K562 (cell line): ENCODE measurements at regions not wholly inside any gene's neighbourhood (a gene's known extent, or its start where the extent isn't known, plus 50 kb on each side); places are given as distances from the start of the nearest gene placed in this dataset.

Experiments used
- DACH1 ChIP-seq: fragments of 450-650 bp; IDR thresholded peaks from 2 replicates; pipeline ENCODE4 v1.6.1; 2018; ENCODE audit not compliant: partially characterized antibody
- NFE2L1 ChIP-seq: fragments of 450-650 bp; IDR thresholded peaks from 2 replicates; pipeline ENCODE4 v1.6.1; 2016; ENCODE audit warnings: missing genetic modification characterization, low read depth, mild to moderate bottlenecking, missing compliant biosample characterization, moderate library complexity, borderline replicate concordance
- NFIX ChIP-seq: fragments of 250-450 bp; sonication (Bioruptor Pico); IDR thresholded peaks from 2 replicates; pipeline ENCODE4 v1.4.0; 2020; ENCODE audit warnings: low read depth, mild to moderate bottlenecking, moderate library complexity
- YY1 ChIP-seq, 3 experiments: IDR thresholded peaks; 2 replicates each; pipeline ENCODE4 v1.6.1; 2011; ENCODE audit warnings: low read length in 2 of 3, mild to moderate bottlenecking in 2 of 3, moderate library complexity in 2 of 3, borderline replicate concordance in 1 of 3, control low read depth in 1 of 3, low read depth in 1 of 3; ENCODE audit not compliant: insufficient read depth in 3 of 3, insufficient replicate concordance in 2 of 3, control insufficient read depth in 1 of 3, insufficient read length in 1 of 3; ENCODE audit errors: extremely low read depth in 1 of 3
- ZNF253 ChIP-seq: fragments of 250-450 bp; sonication (Bioruptor Pico); conservative IDR thresholded peaks from 2 replicates; pipeline ENCODE4 v1.6.1; 2021; ENCODE audit warnings: mild to moderate bottlenecking
- TF ChIP-seq, protein P1 (sequence below): fragments of 450-650 bp; formaldehyde crosslinking; IDR thresholded peaks from 2 replicates; pipeline ENCODE4 v1.4.0; 2020; ENCODE audit warnings: mild to moderate bottlenecking, moderate library complexity
- TF ChIP-seq, protein P2 (sequence below), 3 experiments: IDR thresholded peaks in 2 of 3; conservative IDR thresholded peaks in 1 of 3; 2 replicates each; pipeline ENCODE4 v1.5.1; 2011 to 2012; ENCODE audit warnings: low read length in 3 of 3, mild to moderate bottlenecking in 3 of 3, control low read depth in 2 of 3, improper control_type of control experiment in 1 of 3, inconsistent platforms in 1 of 3, low read depth in 1 of 3, mixed read lengths in 1 of 3, moderate library complexity in 1 of 3; ENCODE audit not compliant: insufficient read depth in 2 of 3
- TF ChIP-seq, protein P3 (sequence below): IDR thresholded peaks from 2 replicates; pipeline ENCODE4 v1.6.1; 2012; ENCODE audit warnings: low read depth, low read length, improper control_type of control experiment, borderline replicate concordance

DNA sequence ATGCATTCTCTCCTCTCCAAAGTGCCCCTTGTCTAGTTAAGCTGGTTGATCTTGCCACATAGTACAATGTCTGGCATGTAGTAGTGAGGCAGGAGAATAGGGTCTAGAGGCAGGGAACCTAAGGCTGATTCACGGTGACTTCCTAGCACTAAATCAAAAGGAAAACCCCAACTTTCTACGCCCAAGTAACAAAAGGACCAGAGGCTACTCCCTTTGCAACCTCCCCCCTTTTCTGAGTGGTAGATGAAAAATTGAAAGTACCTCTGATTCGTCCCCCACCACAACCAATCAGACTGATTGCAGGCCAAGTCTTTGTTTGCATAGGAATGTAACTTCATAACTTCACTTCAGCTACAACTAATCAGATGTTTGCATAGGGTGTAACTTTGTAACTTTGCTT lies 278.8 kb downstream of the PSAT1 start:
- no peak for TF ChIP-seq YY1 (IDR thresholded peaks at IDR 0.05; ENCODE audit: borderline replicate concordance in 1 of 3, control insufficient read depth in 1 of 3, extremely low read depth in 1 of 3, insufficient read depth in 3 of 3, insufficient read length in 1 of 3, insufficient replicate concordance in 2 of 3, low read depth in 1 of 3, low read length in 2 of 3)
- TF ChIP-seq, protein P1, sequence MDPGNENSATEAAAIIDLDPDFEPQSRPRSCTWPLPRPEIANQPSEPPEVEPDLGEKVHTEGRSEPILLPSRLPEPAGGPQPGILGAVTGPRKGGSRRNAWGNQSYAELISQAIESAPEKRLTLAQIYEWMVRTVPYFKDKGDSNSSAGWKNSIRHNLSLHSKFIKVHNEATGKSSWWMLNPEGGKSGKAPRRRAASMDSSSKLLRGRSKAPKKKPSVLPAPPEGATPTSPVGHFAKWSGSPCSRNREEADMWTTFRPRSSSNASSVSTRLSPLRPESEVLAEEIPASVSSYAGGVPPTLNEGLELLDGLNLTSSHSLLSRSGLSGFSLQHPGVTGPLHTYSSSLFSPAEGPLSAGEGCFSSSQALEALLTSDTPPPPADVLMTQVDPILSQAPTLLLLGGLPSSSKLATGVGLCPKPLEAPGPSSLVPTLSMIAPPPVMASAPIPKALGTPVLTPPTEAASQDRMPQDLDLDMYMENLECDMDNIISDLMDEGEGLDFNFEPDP (CRISPR knock-in tag), result no peak
- TF ChIP-seq, protein P2, sequence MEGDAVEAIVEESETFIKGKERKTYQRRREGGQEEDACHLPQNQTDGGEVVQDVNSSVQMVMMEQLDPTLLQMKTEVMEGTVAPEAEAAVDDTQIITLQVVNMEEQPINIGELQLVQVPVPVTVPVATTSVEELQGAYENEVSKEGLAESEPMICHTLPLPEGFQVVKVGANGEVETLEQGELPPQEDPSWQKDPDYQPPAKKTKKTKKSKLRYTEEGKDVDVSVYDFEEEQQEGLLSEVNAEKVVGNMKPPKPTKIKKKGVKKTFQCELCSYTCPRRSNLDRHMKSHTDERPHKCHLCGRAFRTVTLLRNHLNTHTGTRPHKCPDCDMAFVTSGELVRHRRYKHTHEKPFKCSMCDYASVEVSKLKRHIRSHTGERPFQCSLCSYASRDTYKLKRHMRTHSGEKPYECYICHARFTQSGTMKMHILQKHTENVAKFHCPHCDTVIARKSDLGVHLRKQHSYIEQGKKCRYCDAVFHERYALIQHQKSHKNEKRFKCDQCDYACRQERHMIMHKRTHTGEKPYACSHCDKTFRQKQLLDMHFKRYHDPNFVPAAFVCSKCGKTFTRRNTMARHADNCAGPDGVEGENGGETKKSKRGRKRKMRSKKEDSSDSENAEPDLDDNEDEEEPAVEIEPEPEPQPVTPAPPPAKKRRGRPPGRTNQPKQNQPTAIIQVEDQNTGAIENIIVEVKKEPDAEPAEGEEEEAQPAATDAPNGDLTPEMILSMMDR (IDR thresholded peaks at IDR 0.05 in 2 of 3, conservative IDR thresholded peaks at IDR 0.05 in 1 of 3; ENCODE audit: insufficient read depth in 2 of 3, low read depth in 1 of 3, low read length in 3 of 3), result no peak
- no peak for TF ChIP-seq NFIX (CRISPR knock-in tag)
- TF ChIP-seq NFE2L1, result no peak
- TF ChIP-seq ZNF253, result no peak
- TF ChIP-seq, protein P3, sequence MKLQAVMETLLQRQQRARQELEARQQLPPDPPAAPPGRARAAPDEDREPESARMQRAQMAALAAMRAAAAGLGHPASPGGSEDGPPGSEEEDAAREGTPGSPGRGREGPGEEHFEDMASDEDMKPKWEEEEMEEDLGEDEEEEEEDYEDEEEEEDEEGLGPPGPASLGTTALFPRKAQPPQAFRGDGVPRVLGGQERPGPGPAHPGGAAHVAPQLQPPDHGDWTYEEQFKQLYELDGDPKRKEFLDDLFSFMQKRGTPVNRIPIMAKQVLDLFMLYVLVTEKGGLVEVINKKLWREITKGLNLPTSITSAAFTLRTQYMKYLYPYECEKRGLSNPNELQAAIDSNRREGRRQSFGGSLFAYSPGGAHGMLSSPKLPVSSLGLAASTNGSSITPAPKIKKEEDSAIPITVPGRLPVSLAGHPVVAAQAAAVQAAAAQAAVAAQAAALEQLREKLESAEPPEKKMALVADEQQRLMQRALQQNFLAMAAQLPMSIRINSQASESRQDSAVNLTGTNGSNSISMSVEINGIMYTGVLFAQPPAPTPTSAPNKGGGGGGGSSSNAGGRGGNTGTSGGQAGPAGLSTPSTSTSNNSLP, result no peak
- TF ChIP-seq DACH1, result no peak
